Lower leg skin (tissue), 3 donors: ENCODE measurements at regions not wholly inside any gene's neighbourhood (a gene's known extent, or its start where the extent isn't known, plus 50 kb on each side); places are given as distances from the start of the nearest gene placed in this dataset.

Source experiments
- CTCF ChIP-seq, 3 donors: fragments of 450-650 bp; IDR thresholded peaks; one replicate each; pipeline ENCODE4 v1.5.1; 2016; ENCODE audit warnings: antibody characterized with exemption in 3 of 3, mild to moderate bottlenecking in 3 of 3, moderate library complexity in 2 of 3
- POLR2A ChIP-seq, 2 donors: fragments of 450-650 bp; IDR thresholded peaks; one replicate each; pipeline ENCODE4 v1.6.1; 2016 to 2017; ENCODE audit warnings: antibody characterized with exemption in 2 of 2, mild to moderate bottlenecking in 1 of 2, moderate library complexity in 1 of 2

GRCh38 chr11:97937501-97937900 is 1083.2 kb upstream of the CNTN5 start:
- TF ChIP-seq CTCF (IDR thresholded peaks at IDR 0.05): no peak
- TF ChIP-seq POLR2A (IDR thresholded peaks at IDR 0.05): no peak
